ENCODE measurements at regions not wholly inside any gene's neighbourhood (a gene's known extent, or its start where the extent isn't known, plus 50 kb on each side); places are given as distances from the start of the nearest gene placed in this dataset.
A peak's percentile ranks its signal among the peaks of the same experiment; 100 is the strongest.

- 0 out of 2 replicates have a peak, but pooled peaks cover 2% of the 10 kb centered on the region for H3K79me2 ChIP-seq (ENCODE audit: insufficient read depth)
- 95 to 100% methylated on average over 1 of the region's 1 CpG for WGBS, 2 experiments (ENCODE audit: low coverage in 1 of 2, low lambda C conversion rate in 2 of 2, missing lambda C conversion rate in 2 of 2)
- H3F3A ChIP-seq (ENCODE audit: insufficient read depth), result peaks cover 94% of the 10 kb centered on the region
- H3K4me3 ChIP-seq, result no peak overlapping the region
- no peaks in the 10 kb centered on the region for H4K20me1 ChIP-seq (ENCODE audit: insufficient read depth)
- in situ Hi-C loops (cut with MboI), result no loop called here
- no peaks in the 10 kb centered on the region for H3K9me2 ChIP-seq (ENCODE audit: insufficient read depth)
- H3K27me3 ChIP-seq (replicated peaks; ENCODE audit: insufficient read depth), result no peaks in the 10 kb centered on the region
- no peak overlapping the region for H2AFZ ChIP-seq
- peak; percentile 52 for DNase-seq
- H3K4me2 ChIP-seq (ENCODE audit: unreplicated experiment), result peak overlapping the region; percentile 25
- H3K9me3 ChIP-seq (ENCODE audit: low read depth), result no peaks in the 10 kb centered on the region
- no peak overlapping the region for H3K9ac ChIP-seq
- peak overlapping the region; percentile 81 for H3K27ac ChIP-seq
- TF ChIP-seq EZH2 (IDR thresholded peaks at IDR 0.05; ENCODE audit: insufficient read depth, poor library complexity, severe bottlenecking) (no peak), EZH2phosphoT487 (IDR thresholded peaks at IDR 0.05; ENCODE audit: insufficient read depth, low read depth) (no peak)
- H3K36me3 ChIP-seq (ENCODE audit: low read depth), result peaks cover 40% of the 10 kb centered on the region; the same call in 1 of the 2 replicates
- peaks cover 62% of the 10 kb centered on the region for H3K4me1 ChIP-seq (ENCODE audit: insufficient read depth)
These were observed 84.2 kb downstream of the BLID start for GRCh38 chr11:122031813-122032212.

GRCh38 chr11:122030286-122030685 lies 85.7 kb downstream of the BLID start:
- peaks cover 94% of the 10 kb centered on the region for H3F3A ChIP-seq (ENCODE audit: insufficient read depth)
- no peak overlapping the region for H3K9ac ChIP-seq

GRCh38 chr11:122028545-122028944 lies 87.5 kb downstream of the BLID start:
- no peak for DNase-seq
- H3K36me3 ChIP-seq (ENCODE audit: low read depth), result peaks cover 44% of the 10 kb centered on the region; the same call in 1 of the 2 replicates
- H4K20me1 ChIP-seq (ENCODE audit: insufficient read depth), result no peaks in the 10 kb centered on the region
- 85 to 92% methylated on average over 4 of the region's 4 CpGs for WGBS, 2 experiments (ENCODE audit: low coverage in 1 of 2, low lambda C conversion rate in 2 of 2, missing lambda C conversion rate in 2 of 2)
- H3K4me1 ChIP-seq (ENCODE audit: insufficient read depth), result peaks cover 43% of the 10 kb centered on the region
- in situ Hi-C loops (cut with MboI), result loop anchor here (10.0 kb wide), 1 partner anchor 176 kb away; no protein-coding TSS in a partner anchor
- H3K27ac ChIP-seq, result no peak overlapping the region
- no peaks in the 10 kb centered on the region for H3K9me2 ChIP-seq (ENCODE audit: insufficient read depth)
- H3K27me3 ChIP-seq (replicated peaks; ENCODE audit: insufficient read depth), result no peaks in the 10 kb centered on the region
- H3F3A ChIP-seq (ENCODE audit: insufficient read depth), result peaks cover 94% of the 10 kb centered on the region
- no peak overlapping the region for H2AFZ ChIP-seq
- H3K4me3 ChIP-seq, result no peak overlapping the region
- H3K79me2 ChIP-seq (ENCODE audit: insufficient read depth), result no peaks in the 10 kb centered on the region
- no peaks in the 10 kb centered on the region for H3K9me3 ChIP-seq (ENCODE audit: low read depth)
- H3K9ac ChIP-seq, result no peak overlapping the region
- TF ChIP-seq EZH2 (IDR thresholded peaks at IDR 0.05; ENCODE audit: insufficient read depth, poor library complexity, severe bottlenecking) (no peak), EZH2phosphoT487 (IDR thresholded peaks at IDR 0.05; ENCODE audit: insufficient read depth, low read depth) (no peak)
- H3K4me2 ChIP-seq (ENCODE audit: unreplicated experiment), result no peak overlapping the region

More at GRCh38 chr11:122030286-122030685, 85.7 kb downstream of the BLID start:
- in situ Hi-C loops (cut with MboI), result no loop called here
- Histone ChIP-seq H3K79me2 (ENCODE audit: insufficient read depth) (0 out of 2 replicates have a peak, but pooled peaks cover 2% of the 10 kb centered on the region), H2AFZ (no peak overlapping the region), H4K20me1 (ENCODE audit: insufficient read depth) (no peaks in the 10 kb centered on the region), H3K4me1 (ENCODE audit: insufficient read depth) (peaks cover 47% of the 10 kb centered on the region), H3K27me3 (replicated peaks; ENCODE audit: insufficient read depth) (no peaks in the 10 kb centered on the region), H3K36me3 (ENCODE audit: low read depth) (peaks cover 44% of the 10 kb centered on the region; the same call in 1 of the 2 replicates), H3K27ac (no peak overlapping the region), H3K9me2 (ENCODE audit: insufficient read depth) (no peaks in the 10 kb centered on the region), H3K4me2 (ENCODE audit: unreplicated experiment) (no peak overlapping the region), H3K9me3 (ENCODE audit: low read depth) (no peaks in the 10 kb centered on the region), H3K4me3 (no peak overlapping the region)
- TF ChIP-seq EZH2phosphoT487 (IDR thresholded peaks at IDR 0.05; ENCODE audit: insufficient read depth, low read depth), result no peak
- no peak for TF ChIP-seq EZH2 (IDR thresholded peaks at IDR 0.05; ENCODE audit: insufficient read depth, poor library complexity, severe bottlenecking)
- no peak for DNase-seq
- WGBS, 2 experiments (ENCODE audit: low coverage in 1 of 2, low lambda C conversion rate in 2 of 2, missing lambda C conversion rate in 2 of 2), result 86 to 93% methylated on average over 3 of the region's 3 CpGs

GRCh38 chr11:122028036-122028435 lies 88.0 kb downstream of the BLID start:
- Histone ChIP-seq H3K9ac (no peak overlapping the region), H4K20me1 (ENCODE audit: insufficient read depth) (no peaks in the 10 kb centered on the region), H3K4me1 (ENCODE audit: insufficient read depth) (peaks cover 39% of the 10 kb centered on the region), H3K79me2 (ENCODE audit: insufficient read depth) (no peaks in the 10 kb centered on the region), H3K9me3 (ENCODE audit: low read depth) (no peaks in the 10 kb centered on the region), H3K27me3 (replicated peaks; ENCODE audit: insufficient read depth) (no peaks in the 10 kb centered on the region), H3K9me2 (ENCODE audit: insufficient read depth) (no peaks in the 10 kb centered on the region), H2AFZ (no peak overlapping the region), H3K4me3 (no peak overlapping the region), H3K4me2 (ENCODE audit: unreplicated experiment) (no peak overlapping the region), H3K27ac (no peak overlapping the region), H3K36me3 (ENCODE audit: low read depth) (peaks cover 44% of the 10 kb centered on the region; the same call in 1 of the 2 replicates), H3F3A (ENCODE audit: insufficient read depth) (peaks cover 94% of the 10 kb centered on the region)
- in situ Hi-C loops (cut with MboI), result loop anchor here (10.0 kb wide), 1 partner anchor 177 kb away; no protein-coding TSS in a partner anchor
- DNase-seq, result no peak
- WGBS, 2 experiments (ENCODE audit: low coverage in 1 of 2, low lambda C conversion rate in 2 of 2, missing lambda C conversion rate in 2 of 2), result 96 to 100% methylated on average over 2 of the region's 2 CpGs
- TF ChIP-seq EZH2phosphoT487 (IDR thresholded peaks at IDR 0.05; ENCODE audit: insufficient read depth, low read depth) (no peak), EZH2 (IDR thresholded peaks at IDR 0.05; ENCODE audit: insufficient read depth, poor library complexity, severe bottlenecking) (no peak)

Data from GM23248 (cell line).